Endothelial cell of umbilical vein (primary cell): ENCODE measurements at regions not wholly inside any gene's neighbourhood (a gene's known extent, or its start where the extent isn't known, plus 50 kb on each side); places are given as distances from the start of the nearest gene placed in this dataset.

Experiments used
- EZH2 ChIP-seq: IDR thresholded peaks from 2 replicates; pipeline ENCODE4 v1.6.1; 2012; ENCODE audit warnings: borderline replicate concordance, low read depth, mild to moderate bottlenecking, moderate library complexity, low read length, inconsistent platforms; ENCODE audit not compliant: severe bottlenecking
- POLR2A ChIP-seq: IDR thresholded peaks from 2 replicates; pipeline ENCODE4 v1.6.1; 2012; ENCODE audit warnings: low read depth, mild to moderate bottlenecking, control low read depth, low read length
- TF ChIP-seq, protein P1 (sequence below): IDR thresholded peaks from 2 replicates; pipeline ENCODE4 v1.6.1; 2011; ENCODE audit not compliant: insufficient read depth, insufficient read length
- TF ChIP-seq, protein P2 (sequence below), 2 donors: IDR thresholded peaks; 1 replicate in 1 of 2; 2 replicates in 1 of 2; pipeline ENCODE4 v1.5.1; 2011; ENCODE audit warnings: low read length in 2 of 2, mild to moderate bottlenecking in 2 of 2, moderate library complexity in 2 of 2, control low read depth in 1 of 2, inconsistent platforms in 1 of 2, low read depth in 1 of 2; ENCODE audit not compliant: insufficient read depth in 1 of 2; ENCODE audit errors: extremely low read depth in 1 of 2

DNA sequence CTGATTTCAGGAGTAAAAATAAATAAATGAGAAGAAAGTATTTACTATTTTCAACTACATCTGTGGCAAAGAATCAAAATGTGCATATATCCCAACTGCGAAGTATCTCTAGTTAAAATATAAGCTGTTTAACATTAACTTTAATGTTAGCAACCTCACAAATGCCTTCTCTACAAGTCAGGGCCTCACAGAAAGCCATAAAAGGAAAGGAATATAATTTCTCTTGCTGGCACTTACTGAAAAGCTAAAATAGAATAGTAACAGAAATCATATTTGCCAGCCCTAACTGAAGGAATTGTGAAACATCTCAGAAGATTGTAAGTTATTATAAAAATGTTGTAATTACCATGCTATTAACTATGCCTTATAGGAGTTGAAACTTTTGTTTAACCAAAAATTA is 65.1 kb upstream of the MBNL1 start:
- TF ChIP-seq, protein P1, sequence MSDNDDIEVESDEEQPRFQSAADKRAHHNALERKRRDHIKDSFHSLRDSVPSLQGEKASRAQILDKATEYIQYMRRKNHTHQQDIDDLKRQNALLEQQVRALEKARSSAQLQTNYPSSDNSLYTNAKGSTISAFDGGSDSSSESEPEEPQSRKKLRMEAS = no peak
- TF ChIP-seq EZH2 (no peak), POLR2A (no peak)
- TF ChIP-seq, protein P2, sequence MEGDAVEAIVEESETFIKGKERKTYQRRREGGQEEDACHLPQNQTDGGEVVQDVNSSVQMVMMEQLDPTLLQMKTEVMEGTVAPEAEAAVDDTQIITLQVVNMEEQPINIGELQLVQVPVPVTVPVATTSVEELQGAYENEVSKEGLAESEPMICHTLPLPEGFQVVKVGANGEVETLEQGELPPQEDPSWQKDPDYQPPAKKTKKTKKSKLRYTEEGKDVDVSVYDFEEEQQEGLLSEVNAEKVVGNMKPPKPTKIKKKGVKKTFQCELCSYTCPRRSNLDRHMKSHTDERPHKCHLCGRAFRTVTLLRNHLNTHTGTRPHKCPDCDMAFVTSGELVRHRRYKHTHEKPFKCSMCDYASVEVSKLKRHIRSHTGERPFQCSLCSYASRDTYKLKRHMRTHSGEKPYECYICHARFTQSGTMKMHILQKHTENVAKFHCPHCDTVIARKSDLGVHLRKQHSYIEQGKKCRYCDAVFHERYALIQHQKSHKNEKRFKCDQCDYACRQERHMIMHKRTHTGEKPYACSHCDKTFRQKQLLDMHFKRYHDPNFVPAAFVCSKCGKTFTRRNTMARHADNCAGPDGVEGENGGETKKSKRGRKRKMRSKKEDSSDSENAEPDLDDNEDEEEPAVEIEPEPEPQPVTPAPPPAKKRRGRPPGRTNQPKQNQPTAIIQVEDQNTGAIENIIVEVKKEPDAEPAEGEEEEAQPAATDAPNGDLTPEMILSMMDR (IDR thresholded peaks at IDR 0.05; ENCODE audit: extremely low read depth in 1 of 2, insufficient read depth in 1 of 2, low read depth in 1 of 2, low read length in 2 of 2) = no peak
